ENCODE measurements at regions not wholly inside any gene's neighbourhood (a gene's known extent, or its start where the extent isn't known, plus 50 kb on each side); places are given as distances from the start of the nearest gene placed in this dataset.

DNA sequence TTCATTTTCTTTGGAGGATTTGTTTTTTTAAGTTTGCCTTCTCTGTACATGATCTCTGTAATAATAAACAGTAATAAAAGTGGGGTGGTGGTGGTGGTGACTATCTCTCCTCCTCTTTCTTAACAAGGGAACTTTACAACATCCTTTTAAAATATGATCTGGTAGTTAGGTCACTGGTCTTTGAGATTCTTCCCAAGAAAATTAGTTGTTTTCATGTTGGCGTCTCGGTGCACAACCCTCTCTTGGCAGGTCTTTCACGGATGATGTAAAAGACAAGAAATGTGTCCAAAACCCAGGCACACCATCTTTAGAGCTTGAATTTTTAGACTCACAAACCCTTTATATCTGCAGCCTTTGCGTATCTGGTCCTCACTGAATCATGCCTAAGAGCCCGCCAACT, 488.5 kb upstream of the TBX3 start:
- no peaks in the 10 kb centered on the region for H3K9me3 ChIP-seq
- WGBS, 2 donors (ENCODE audit: low coverage in 1 of 2), result 77 to 88% methylated on average over 4 to 5 of the region's 5 CpGs
- H3K27ac ChIP-seq, result no peak overlapping the region
- TF ChIP-seq, protein P1, sequence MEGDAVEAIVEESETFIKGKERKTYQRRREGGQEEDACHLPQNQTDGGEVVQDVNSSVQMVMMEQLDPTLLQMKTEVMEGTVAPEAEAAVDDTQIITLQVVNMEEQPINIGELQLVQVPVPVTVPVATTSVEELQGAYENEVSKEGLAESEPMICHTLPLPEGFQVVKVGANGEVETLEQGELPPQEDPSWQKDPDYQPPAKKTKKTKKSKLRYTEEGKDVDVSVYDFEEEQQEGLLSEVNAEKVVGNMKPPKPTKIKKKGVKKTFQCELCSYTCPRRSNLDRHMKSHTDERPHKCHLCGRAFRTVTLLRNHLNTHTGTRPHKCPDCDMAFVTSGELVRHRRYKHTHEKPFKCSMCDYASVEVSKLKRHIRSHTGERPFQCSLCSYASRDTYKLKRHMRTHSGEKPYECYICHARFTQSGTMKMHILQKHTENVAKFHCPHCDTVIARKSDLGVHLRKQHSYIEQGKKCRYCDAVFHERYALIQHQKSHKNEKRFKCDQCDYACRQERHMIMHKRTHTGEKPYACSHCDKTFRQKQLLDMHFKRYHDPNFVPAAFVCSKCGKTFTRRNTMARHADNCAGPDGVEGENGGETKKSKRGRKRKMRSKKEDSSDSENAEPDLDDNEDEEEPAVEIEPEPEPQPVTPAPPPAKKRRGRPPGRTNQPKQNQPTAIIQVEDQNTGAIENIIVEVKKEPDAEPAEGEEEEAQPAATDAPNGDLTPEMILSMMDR (IDR thresholded peaks at IDR 0.05), result no peak
- no peak for TF ChIP-seq POLR2AphosphoS5 (IDR thresholded peaks at IDR 0.05)
- TF ChIP-seq EP300 (IDR thresholded peaks at IDR 0.05; ENCODE audit: low read depth), result no peak
- no peak for TF ChIP-seq POLR2A (IDR thresholded peaks at IDR 0.05)
- H3K4me1 ChIP-seq, result no peaks in the 10 kb centered on the region
- no peak overlapping the region for H3K4me3 ChIP-seq
- in situ Hi-C loops (cut with MboI; ENCODE audit: low pct_ligation_motif_present in 1 of 4, low pct_unique_long_range_greater_than_20kb in 1 of 4, low sequenced_read_pairs in 3 of 4) (no loop called here), intact Hi-C loops (cut with DNase I; ENCODE audit: low total_unique reads) (no loop called here)
- DNase-seq, result no peak
- H3K36me3 ChIP-seq, result no peaks in the 10 kb centered on the region
- no peaks in the 10 kb centered on the region for H3K27me3 ChIP-seq

DNA sequence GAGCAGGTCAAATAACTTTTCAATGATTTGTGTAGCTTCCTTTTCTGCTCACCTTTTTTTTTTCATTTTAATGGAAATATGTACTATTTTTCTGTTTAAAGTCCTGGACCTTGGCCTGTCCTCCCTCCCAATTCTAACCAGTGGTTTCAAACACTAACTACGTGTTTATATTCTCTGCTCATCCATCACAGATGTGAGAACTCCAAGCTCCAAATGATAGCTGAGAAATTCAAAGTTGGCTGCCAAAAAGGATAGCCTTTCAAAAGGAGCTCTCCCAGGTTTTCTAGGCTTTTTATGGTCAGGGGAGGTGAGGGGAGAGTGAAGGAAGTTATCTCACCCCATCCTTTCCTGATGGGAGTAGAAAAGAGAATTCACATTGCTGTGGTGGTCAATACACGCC, 486.0 kb upstream of the TBX3 start:
- Histone ChIP-seq H3K4me1 (no peaks in the 10 kb centered on the region), H3K27me3 (no peaks in the 10 kb centered on the region), H3K27ac (no peak overlapping the region), H3K9me3 (no peaks in the 10 kb centered on the region), H3K36me3 (no peaks in the 10 kb centered on the region), H3K4me3 (no peak overlapping the region)
- intact Hi-C loops (cut with DNase I; ENCODE audit: low total_unique reads), result no loop called here
- no peak for DNase-seq
- 62 to 77% methylated on average over 2 of the region's 2 CpGs for WGBS, 2 donors (ENCODE audit: low coverage in 1 of 2)
- in situ Hi-C loops (cut with MboI; ENCODE audit: low pct_ligation_motif_present in 1 of 4, low pct_unique_long_range_greater_than_20kb in 1 of 4, low sequenced_read_pairs in 3 of 4), result no loop called here
- TF ChIP-seq POLR2AphosphoS5 (IDR thresholded peaks at IDR 0.05) (no peak), POLR2A (IDR thresholded peaks at IDR 0.05) (no peak), EP300 (IDR thresholded peaks at IDR 0.05; ENCODE audit: low read depth) (no peak)
- TF ChIP-seq, protein P1 (IDR thresholded peaks at IDR 0.05), result no peak

DNA sequence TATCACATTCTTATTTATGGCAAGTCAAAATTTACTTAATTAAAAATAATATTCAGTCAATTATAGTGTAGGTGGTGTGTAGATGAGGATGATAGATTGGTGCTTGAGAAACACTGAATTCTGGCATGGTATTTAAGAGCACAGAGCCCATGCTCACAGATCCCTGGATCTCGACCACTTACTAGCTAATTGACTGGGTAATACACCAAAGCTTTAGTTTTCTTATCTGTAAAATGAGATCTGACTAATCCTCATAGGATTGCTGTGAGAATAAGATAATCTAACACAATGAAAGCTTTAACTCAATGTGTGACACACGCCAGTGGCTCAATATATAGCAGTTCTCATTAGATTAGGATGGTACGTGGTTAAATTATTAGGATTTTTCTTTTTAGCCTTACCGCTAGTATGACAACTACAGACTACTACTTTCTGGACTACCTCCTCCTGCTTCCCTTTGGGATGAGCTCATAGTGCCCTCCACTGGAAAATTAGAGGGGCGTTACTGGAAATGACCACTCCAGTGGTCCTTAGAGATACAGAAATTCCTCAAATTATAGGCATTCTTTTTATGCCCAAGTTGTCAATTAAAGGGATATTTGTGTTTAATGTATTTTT, 482.8 kb upstream of the TBX3 start:
- WGBS, 2 donors (ENCODE audit: low coverage in 1 of 2), result 63 to 66% methylated on average over 3 to 5 of the region's 5 CpGs
- no peaks in the 10 kb centered on the region for H3K36me3 ChIP-seq
- no peak overlapping the region for H3K4me3 ChIP-seq
- intact Hi-C loops (cut with DNase I; ENCODE audit: low total_unique reads), result no loop called here
- DNase-seq, result no peak
- H3K4me1 ChIP-seq, result no peaks in the 10 kb centered on the region
- TF ChIP-seq EP300 (IDR thresholded peaks at IDR 0.05; ENCODE audit: low read depth) (no peak), POLR2AphosphoS5 (IDR thresholded peaks at IDR 0.05) (no peak), POLR2A (IDR thresholded peaks at IDR 0.05) (no peak)
- TF ChIP-seq, protein P1 (IDR thresholded peaks at IDR 0.05), result no peak
- no peak overlapping the region for H3K27ac ChIP-seq
- in situ Hi-C loops (cut with MboI; ENCODE audit: low pct_ligation_motif_present in 1 of 4, low pct_unique_long_range_greater_than_20kb in 1 of 4, low sequenced_read_pairs in 3 of 4), result no loop called here
- no peaks in the 10 kb centered on the region for H3K27me3 ChIP-seq
- H3K9me3 ChIP-seq, result no peaks in the 10 kb centered on the region

DNA sequence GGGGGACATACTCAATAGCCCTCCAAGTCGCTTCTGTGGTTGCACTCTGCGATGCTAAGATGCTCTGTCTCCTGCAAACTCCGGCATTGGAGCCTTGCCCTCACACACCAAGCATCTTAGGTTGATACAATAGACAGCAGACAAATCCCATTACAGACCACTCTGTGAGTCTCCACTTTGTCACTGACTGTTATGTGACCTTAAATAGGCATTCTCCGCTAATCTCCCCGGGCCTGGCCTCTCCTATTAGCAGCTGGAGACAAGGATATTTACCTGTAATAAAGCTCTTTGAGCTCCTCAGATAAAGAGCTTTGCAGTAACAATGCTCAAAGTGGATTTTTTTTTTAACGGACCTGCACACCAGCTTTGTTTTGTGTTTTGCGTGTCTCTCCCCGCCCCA, 479.7 kb upstream of the TBX3 start:
- H3K36me3 ChIP-seq, result no peaks in the 10 kb centered on the region
- in situ Hi-C loops (cut with MboI; ENCODE audit: low pct_ligation_motif_present in 1 of 4, low pct_unique_long_range_greater_than_20kb in 1 of 4, low sequenced_read_pairs in 3 of 4), result no loop called here
- intact Hi-C loops (cut with DNase I; ENCODE audit: low total_unique reads), result no loop called here

More for the DNA sequence above, 479.7 kb upstream of the TBX3 start:
- Histone ChIP-seq H3K9me3 (no peaks in the 10 kb centered on the region), H3K4me3 (no peak overlapping the region), H3K27me3 (no peaks in the 10 kb centered on the region), H3K4me1 (no peaks in the 10 kb centered on the region), H3K27ac (no peak overlapping the region)
- DNase-seq, result no peak
- WGBS, 2 donors (ENCODE audit: low coverage in 1 of 2), result 71 to 76% methylated on average over 3 to 8 of the region's 8 CpGs
- TF ChIP-seq POLR2AphosphoS5 (IDR thresholded peaks at IDR 0.05) (no peak), POLR2A (IDR thresholded peaks at IDR 0.05) (no peak), EP300 (IDR thresholded peaks at IDR 0.05; ENCODE audit: low read depth) (no peak)
- TF ChIP-seq, protein P1 (IDR thresholded peaks at IDR 0.05), result no peak
